Neural progenitor cell (in vitro differentiated cells): ENCODE measurements at regions not wholly inside any gene's neighbourhood (a gene's known extent, or its start where the extent isn't known, plus 50 kb on each side); places are given as distances from the start of the nearest gene placed in this dataset.

ENCODE experiments used
- DNase-seq: peaks from one replicate; pipeline ENCODE4 v3.0.0-alpha.2; 2016; ENCODE audit warnings: low spot score
- H2AFZ ChIP-seq: fragments of 200-600 bp; sonication (generic); replicated peaks from 2 replicates; pipeline ENCODE4 v1.6.1; 2016; ENCODE audit warnings: antibody characterized with exemption
- H3F3A ChIP-seq: fragments of 200-600 bp; sonication (generic); 2 replicates; pipeline ENCODE4 v1.6.1; 2016; ENCODE audit warnings: antibody characterized with exemption, low read depth
- H3K27ac ChIP-seq: fragments of 200-600 bp; sonication (generic); 2 replicates; pipeline ENCODE4 v1.5.1; 2016; ENCODE audit warnings: mild to moderate bottlenecking
- H3K27me3 ChIP-seq: fragments of 200-600 bp; sonication (generic); 2 replicates; pipeline ENCODE4 v1.6.1; 2016; ENCODE audit warnings: mild to moderate bottlenecking, moderate library complexity
- H3K36me3 ChIP-seq: fragments of 200-600 bp; sonication (generic); 2 replicates; pipeline ENCODE4 v1.5.1; 2016
- H3K4me1 ChIP-seq: fragments of 200-600 bp; sonication (generic); 2 replicates; pipeline ENCODE4 v1.6.1; 2016; ENCODE audit warnings: mixed run types
- H3K4me2 ChIP-seq: fragments of 200-600 bp; sonication (generic); 2 replicates; pipeline ENCODE4 v1.6.1; 2016
- H3K4me3 ChIP-seq: fragments of 200-600 bp; sonication (generic); 2 replicates; pipeline ENCODE4 v1.5.1; 2016
- H3K79me2 ChIP-seq: fragments of 200-600 bp; sonication (generic); 2 replicates; pipeline ENCODE4 v1.6.1; 2016; ENCODE audit warnings: low read depth
- H3K9ac ChIP-seq: fragments of 200-600 bp; sonication (generic); 2 replicates; pipeline ENCODE4 v1.6.1; 2016
- H3K9me3 ChIP-seq: fragments of 200-600 bp; sonication (generic); 2 replicates; pipeline ENCODE4 v1.5.1; 2016; ENCODE audit warnings: low read depth
- H4K20me1 ChIP-seq: fragments of 200-600 bp; sonication (generic); 2 replicates; pipeline ENCODE4 v1.6.1; 2016; ENCODE audit warnings: low read depth
- H3K27ac Mint-ChIP-seq: 3 replicates; pipeline ENCODE4 v1.8.0; 2021; ENCODE audit warnings: mixed read lengths
- H3K27me3 Mint-ChIP-seq: 2 replicates; pipeline ENCODE4 v1.8.0; 2022; ENCODE audit warnings: low read depth, mild to moderate bottlenecking, inconsistent platforms, moderate library complexity, mixed read lengths; ENCODE audit not compliant: insufficient read depth
- H3K36me3 Mint-ChIP-seq: 3 replicates; pipeline ENCODE4 v1.8.0; 2021; ENCODE audit warnings: mixed read lengths
- H3K4me1 Mint-ChIP-seq: 3 replicates; pipeline ENCODE4 v1.8.0; 2021; ENCODE audit warnings: mixed read lengths
- H3K4me3 Mint-ChIP-seq: 3 replicates; pipeline ENCODE4 v1.8.0; 2021; ENCODE audit warnings: mild to moderate bottlenecking, moderate library complexity, mixed read lengths
- H3K9me3 Mint-ChIP-seq: 3 replicates; pipeline ENCODE4 v1.8.0; 2020; ENCODE audit warnings: mixed read lengths
- CTCF ChIP-seq: fragments of 200-600 bp; sonication (generic); IDR thresholded peaks from 2 replicates; pipeline ENCODE4 v1.5.1; 2017; ENCODE audit warnings: antibody characterized with exemption, mild to moderate bottlenecking
- EZH2 ChIP-seq: fragments of 200-600 bp; sonication (generic); IDR thresholded peaks from 2 replicates; pipeline ENCODE4 v1.6.1; 2017; ENCODE audit warnings: antibody characterized with exemption, mild to moderate bottlenecking, moderate library complexity
- EZH2phosphoT487 ChIP-seq: fragments of 200-600 bp; sonication (generic); IDR thresholded peaks from 2 replicates; pipeline ENCODE4 v1.6.1; 2017; ENCODE audit warnings: antibody characterized with exemption

GRCh38 chr4:184924516-184924915 is 93.8 kb upstream of the HELT start:
- no peaks in the 10 kb centered on the region for H3F3A ChIP-seq
- no peaks in the 10 kb centered on the region for H3K27me3 ChIP-seq
- no peak overlapping the region for H3K9ac ChIP-seq
- no peak overlapping the region for H2AFZ ChIP-seq
- H3K4me2 ChIP-seq: no peak overlapping the region
- no peaks in the 10 kb centered on the region for H3K4me1 ChIP-seq
- H3K4me3 Mint-ChIP-seq: no peak overlapping the region
- TF ChIP-seq EZH2: no peak
- no peak for TF ChIP-seq EZH2phosphoT487
- TF ChIP-seq CTCF: no peak
- no peaks in the 10 kb centered on the region for H3K36me3 ChIP-seq
- peaks cover 17% of the 10 kb centered on the region for H3K9me3 Mint-ChIP-seq
- peaks cover 6% of the 10 kb centered on the region for H3K9me3 ChIP-seq
- no peaks in the 10 kb centered on the region for H3K79me2 ChIP-seq
- no peak for DNase-seq
- H4K20me1 ChIP-seq: no peaks in the 10 kb centered on the region
- no peaks in the 10 kb centered on the region for H3K4me1 Mint-ChIP-seq
- peaks cover 2% of the 10 kb centered on the region for H3K36me3 Mint-ChIP-seq
- no peaks in the 10 kb centered on the region for H3K27me3 Mint-ChIP-seq
- H3K4me3 ChIP-seq: no peak overlapping the region
- H3K27ac Mint-ChIP-seq: no peak overlapping the region
- no peak overlapping the region for H3K27ac ChIP-seq

DNA sequence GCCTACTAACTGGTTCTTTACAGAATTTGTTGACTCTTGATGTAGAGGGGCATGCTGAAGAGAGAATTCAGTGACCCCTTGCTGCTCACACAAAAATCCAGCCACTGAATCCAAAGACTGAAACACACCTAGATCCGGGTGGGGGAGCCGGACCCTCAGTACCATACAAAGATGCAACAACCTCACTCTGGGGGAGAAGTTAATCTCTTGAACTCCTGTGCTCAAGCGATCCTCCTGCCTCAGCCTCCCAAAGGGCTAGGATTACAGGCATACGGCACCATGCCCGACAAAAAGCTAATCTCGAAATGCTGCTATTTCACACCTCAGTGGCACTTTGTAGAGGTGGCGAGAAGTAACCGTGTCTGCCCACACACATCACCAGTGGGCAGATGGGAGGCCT is 88.8 kb upstream of the HELT start:
- H3K9me3 ChIP-seq: peaks cover 6% of the 10 kb centered on the region
- H3K79me2 ChIP-seq: no peaks in the 10 kb centered on the region
- DNase-seq: no peak
- no peaks in the 10 kb centered on the region for H3F3A ChIP-seq
- H3K36me3 ChIP-seq: no peaks in the 10 kb centered on the region
- Mint-ChIP-seq H3K27ac (no peak overlapping the region), H3K4me1 (no peaks in the 10 kb centered on the region), H3K36me3 (peaks cover 2% of the 10 kb centered on the region), H3K4me3 (no peak overlapping the region), H3K27me3 (peaks cover 2% of the 10 kb centered on the region), H3K9me3 (peaks cover 11% of the 10 kb centered on the region)
- H3K9ac ChIP-seq: no peak overlapping the region
- H4K20me1 ChIP-seq: no peaks in the 10 kb centered on the region
- no peak overlapping the region for H3K4me2 ChIP-seq
- no peaks in the 10 kb centered on the region for H3K4me1 ChIP-seq
- TF ChIP-seq EZH2: no peak
- H3K4me3 ChIP-seq: no peak overlapping the region
- no peaks in the 10 kb centered on the region for H3K27me3 ChIP-seq
- no peak overlapping the region for H2AFZ ChIP-seq
- H3K27ac ChIP-seq: no peak overlapping the region

GRCh38 chr4:184930026-184930425 is 88.3 kb upstream of the HELT start:
- no peak for DNase-seq
- H3K36me3 Mint-ChIP-seq: peaks cover 2% of the 10 kb centered on the region
- Histone ChIP-seq H3K36me3 (no peaks in the 10 kb centered on the region), H3F3A (no peaks in the 10 kb centered on the region), H3K27ac (no peak overlapping the region), H3K9me3 (peaks cover 6% of the 10 kb centered on the region), H3K4me3 (no peak overlapping the region), H4K20me1 (no peaks in the 10 kb centered on the region), H3K9ac (no peak overlapping the region), H3K4me2 (no peak overlapping the region), H3K79me2 (no peaks in the 10 kb centered on the region), H3K4me1 (no peaks in the 10 kb centered on the region), H2AFZ (no peak overlapping the region), H3K27me3 (no peaks in the 10 kb centered on the region)
- TF ChIP-seq EZH2phosphoT487 (no peak), EZH2 (no peak), CTCF (no peak)
- H3K27ac Mint-ChIP-seq: no peak overlapping the region
- peaks cover 2% of the 10 kb centered on the region for H3K27me3 Mint-ChIP-seq
- no peaks in the 10 kb centered on the region for H3K4me1 Mint-ChIP-seq
- peaks cover 8% of the 10 kb centered on the region for H3K9me3 Mint-ChIP-seq
- H3K4me3 Mint-ChIP-seq: no peak overlapping the region

- no peaks in the 10 kb centered on the region for H3F3A ChIP-seq
- Mint-ChIP-seq H3K27me3 (peaks cover 2% of the 10 kb centered on the region), H3K4me1 (peaks cover 2% of the 10 kb centered on the region), H3K9me3 (peaks cover 8% of the 10 kb centered on the region), H3K4me3 (no peak overlapping the region), H3K36me3 (peaks cover 2% of the 10 kb centered on the region), H3K27ac (peak overlapping the region; percentile 73)
- H2AFZ ChIP-seq: no peak overlapping the region
- no peak overlapping the region for H3K9ac ChIP-seq
- H3K27me3 ChIP-seq: no peaks in the 10 kb centered on the region
- H3K4me2 ChIP-seq: no peak overlapping the region
- H3K27ac ChIP-seq: no peak overlapping the region
- no peak for TF ChIP-seq EZH2phosphoT487
- no peak for TF ChIP-seq CTCF
- TF ChIP-seq EZH2: no peak
- H4K20me1 ChIP-seq: no peaks in the 10 kb centered on the region
- peak; percentile 65 for DNase-seq
- no peaks in the 10 kb centered on the region for H3K9me3 ChIP-seq
- no peak overlapping the region for H3K4me3 ChIP-seq
- no peaks in the 10 kb centered on the region for H3K36me3 ChIP-seq
- no peaks in the 10 kb centered on the region for H3K79me2 ChIP-seq
- H3K4me1 ChIP-seq: peaks cover 3% of the 10 kb centered on the region
Measured at GRCh38 chr4:184932343-184932742, 85.9 kb upstream of the HELT start.
